Ascending aorta (tissue), 2 donors: ENCODE measurements at regions not wholly inside any gene's neighbourhood (a gene's known extent, or its start where the extent isn't known, plus 50 kb on each side); places are given as distances from the start of the nearest gene placed in this dataset.

Experiments
- DNase-seq, 2 donors: peaks; one replicate each; pipeline ENCODE4 v3.0.0-alpha.2; 2019; ENCODE audit warnings: low spot score in 2 of 2
- H3K27ac ChIP-seq, 2 donors: fragments of 200-600 bp; sonication (generic); one replicate each; pipeline ENCODE4 v1.5.1; 2016 to 2017; ENCODE audit warnings: mild to moderate bottlenecking in 1 of 2
- H3K27me3 ChIP-seq: fragments of 200-600 bp; sonication (generic); one replicate; pipeline ENCODE4 v1.5.1; 2017
- H3K36me3 ChIP-seq, 2 donors: fragments of 200-600 bp; sonication (generic); one replicate each; pipeline ENCODE4 v1.5.1; 2016
- H3K4me1 ChIP-seq, 2 donors: fragments of 200-600 bp; sonication (generic); one replicate each; pipeline ENCODE4 v1.5.1; 2016 to 2017; ENCODE audit warnings: mild to moderate bottlenecking in 1 of 2
- H3K4me3 ChIP-seq, 2 donors: fragments of 200-600 bp; sonication (generic); one replicate each; pipeline ENCODE4 v1.5.1; 2016 to 2017; ENCODE audit warnings: mild to moderate bottlenecking in 1 of 2
- H3K9me3 ChIP-seq, 2 donors: fragments of 200-600 bp; sonication (generic); one replicate each; pipeline ENCODE4 v1.5.1; 2016
- intact Hi-C: fragments of 100-400 bp; cut with DNase I; formaldehyde crosslinking; loops from one replicate; pipeline ENCODE4 v1.15.1; 2023
- TF ChIP-seq, protein P1 (sequence below), 3 experiments: fragments of 200-600 bp in 2 of 3; fragments of 450-650 bp in 1 of 3; sonication (generic) in 2 of 3; IDR thresholded peaks; one replicate each; pipeline ENCODE4 v1.5.1; 2016 to 2019; ENCODE audit warnings: antibody characterized with exemption in 3 of 3, mild to moderate bottlenecking in 1 of 3, moderate library complexity in 1 of 3

DNA sequence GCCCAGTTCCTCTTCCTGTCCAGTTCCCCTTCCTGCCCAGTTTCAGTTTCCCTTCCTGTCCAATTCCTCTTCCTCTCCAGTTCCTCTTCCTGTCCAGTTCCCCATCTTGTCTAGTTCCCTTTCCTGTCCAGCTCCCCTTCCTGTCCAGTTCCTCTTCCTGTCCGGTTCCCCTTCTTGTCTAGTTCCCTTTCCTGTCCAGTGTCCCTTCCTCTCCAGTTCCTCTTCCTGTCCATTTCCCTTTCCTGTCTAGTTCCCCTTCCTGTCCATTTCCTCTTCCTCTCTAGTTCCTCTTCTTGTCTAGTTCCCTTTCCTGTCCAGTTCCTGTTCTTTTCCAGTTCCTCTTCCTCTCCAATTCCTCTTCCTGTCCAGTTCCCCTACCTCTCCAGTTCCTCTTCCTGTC is 68.1 kb upstream of the ADCY1 start:
- no peaks in the 10 kb centered on the region for H3K4me1 ChIP-seq
- no peak overlapping the region for H3K27ac ChIP-seq
- DNase-seq, result no peak
- TF ChIP-seq, protein P1, sequence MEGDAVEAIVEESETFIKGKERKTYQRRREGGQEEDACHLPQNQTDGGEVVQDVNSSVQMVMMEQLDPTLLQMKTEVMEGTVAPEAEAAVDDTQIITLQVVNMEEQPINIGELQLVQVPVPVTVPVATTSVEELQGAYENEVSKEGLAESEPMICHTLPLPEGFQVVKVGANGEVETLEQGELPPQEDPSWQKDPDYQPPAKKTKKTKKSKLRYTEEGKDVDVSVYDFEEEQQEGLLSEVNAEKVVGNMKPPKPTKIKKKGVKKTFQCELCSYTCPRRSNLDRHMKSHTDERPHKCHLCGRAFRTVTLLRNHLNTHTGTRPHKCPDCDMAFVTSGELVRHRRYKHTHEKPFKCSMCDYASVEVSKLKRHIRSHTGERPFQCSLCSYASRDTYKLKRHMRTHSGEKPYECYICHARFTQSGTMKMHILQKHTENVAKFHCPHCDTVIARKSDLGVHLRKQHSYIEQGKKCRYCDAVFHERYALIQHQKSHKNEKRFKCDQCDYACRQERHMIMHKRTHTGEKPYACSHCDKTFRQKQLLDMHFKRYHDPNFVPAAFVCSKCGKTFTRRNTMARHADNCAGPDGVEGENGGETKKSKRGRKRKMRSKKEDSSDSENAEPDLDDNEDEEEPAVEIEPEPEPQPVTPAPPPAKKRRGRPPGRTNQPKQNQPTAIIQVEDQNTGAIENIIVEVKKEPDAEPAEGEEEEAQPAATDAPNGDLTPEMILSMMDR (IDR thresholded peaks at IDR 0.05), result no peak
- H3K36me3 ChIP-seq, result no peaks in the 10 kb centered on the region
- no peak overlapping the region for H3K4me3 ChIP-seq
- intact Hi-C loops, result no loop called here
- H3K9me3 ChIP-seq, result peaks cover 3 to 14% of the 10 kb centered on the region in 2 donors
- no peaks in the 10 kb centered on the region for H3K27me3 ChIP-seq

GRCh38 chr7:45509222-45509621 is 64.9 kb upstream of the ADCY1 start:
- Histone ChIP-seq H3K36me3 (no peaks in the 10 kb centered on the region), H3K4me3 (no peak overlapping the region), H3K4me1 (no peaks in the 10 kb centered on the region), H3K27ac (no peak overlapping the region), H3K9me3 (peaks cover 3 to 14% of the 10 kb centered on the region in 2 donors), H3K27me3 (no peaks in the 10 kb centered on the region)
- DNase-seq, result no peak
- intact Hi-C loops, result no loop called here
- TF ChIP-seq, protein P1 (IDR thresholded peaks at IDR 0.05), result no peak

DNA sequence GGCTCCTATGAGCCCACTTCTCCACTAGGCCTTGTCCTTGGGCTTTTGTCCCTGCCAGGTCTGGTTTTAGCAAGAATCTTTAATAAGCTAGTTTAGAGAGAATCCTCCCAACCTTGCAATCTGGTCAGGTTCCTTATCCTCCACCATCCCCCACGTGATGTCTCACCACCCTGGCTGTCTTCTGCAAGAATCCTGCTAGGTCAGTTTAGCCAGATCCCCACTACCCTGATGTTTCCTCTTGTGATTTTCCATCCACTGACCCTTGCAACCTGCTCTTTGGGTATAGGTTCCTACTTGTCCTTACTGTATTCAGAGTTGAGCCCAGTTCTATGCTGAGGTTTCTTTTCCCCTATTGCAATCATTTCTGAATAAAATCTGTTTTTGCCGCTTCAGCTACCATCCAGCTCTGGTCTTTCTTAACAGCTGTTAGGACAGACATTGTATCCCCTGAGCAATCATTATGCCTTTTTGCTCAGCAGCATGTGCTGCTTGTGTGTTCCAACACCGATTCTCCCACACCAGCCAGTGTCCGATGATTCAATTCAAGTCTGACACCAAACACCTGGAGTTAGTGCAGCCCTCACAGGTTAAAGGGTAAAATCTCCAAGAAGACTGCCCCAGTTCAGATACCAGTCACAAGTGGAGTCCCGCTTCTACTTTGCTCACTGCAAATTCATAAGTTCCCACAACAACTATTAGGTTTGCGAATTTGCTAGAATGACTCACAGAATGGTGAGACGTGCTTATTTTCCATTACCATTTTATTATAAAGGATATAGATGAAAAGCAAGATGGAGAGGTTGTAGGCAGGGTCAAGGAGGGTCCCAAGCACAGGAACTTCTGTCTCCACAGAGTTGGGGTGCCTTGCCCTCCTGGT is 62.2 kb upstream of the ADCY1 start:
- TF ChIP-seq, protein P1 (IDR thresholded peaks at IDR 0.05), result no peak
- Histone ChIP-seq H3K36me3 (no peaks in the 10 kb centered on the region), H3K4me3 (no peak overlapping the region), H3K4me1 (no peaks in the 10 kb centered on the region), H3K9me3 (peaks cover 3 to 14% of the 10 kb centered on the region in 2 donors), H3K27ac (no peak overlapping the region), H3K27me3 (no peaks in the 10 kb centered on the region)
- intact Hi-C loops, result no loop called here
- DNase-seq, result no peak

- no peak for DNase-seq
- peaks cover 7 to 10% of the 10 kb centered on the region in 2 donors for H3K9me3 ChIP-seq
- intact Hi-C loops, result no loop called here
- no peak overlapping the region for H3K4me3 ChIP-seq
- no peaks in the 10 kb centered on the region for H3K27me3 ChIP-seq
- no peaks in the 10 kb centered on the region for H3K36me3 ChIP-seq
- TF ChIP-seq, protein P1 (IDR thresholded peaks at IDR 0.05), result no peak
- no peak overlapping the region for H3K27ac ChIP-seq
- H3K4me1 ChIP-seq, result no peaks in the 10 kb centered on the region
Measured at GRCh38 chr7:45514944-45515343, 59.2 kb upstream of the ADCY1 start.

DNA sequence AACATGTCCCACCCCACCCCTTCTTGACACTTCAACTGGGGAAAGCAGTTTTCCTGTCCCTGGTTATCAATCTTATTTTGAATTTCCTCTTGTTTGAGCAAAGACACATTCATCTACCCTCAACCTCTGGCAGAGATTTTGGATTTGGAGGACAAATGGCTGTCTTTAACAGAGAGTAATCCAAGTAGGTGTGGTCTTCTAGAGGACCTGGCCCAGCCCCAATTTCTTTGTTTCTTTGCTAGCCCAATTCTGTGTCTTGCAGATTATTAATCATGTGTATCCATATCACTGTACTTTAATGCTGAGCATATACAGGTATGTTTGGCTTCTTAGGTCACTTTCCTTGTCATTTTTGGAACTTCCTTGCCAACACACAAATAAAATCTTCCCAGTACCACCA is 58.8 kb upstream of the ADCY1 start:
- no peak for DNase-seq
- Histone ChIP-seq H3K36me3 (no peaks in the 10 kb centered on the region), H3K27ac (no peak overlapping the region), H3K4me1 (no peaks in the 10 kb centered on the region), H3K27me3 (no peaks in the 10 kb centered on the region), H3K4me3 (no peak overlapping the region), H3K9me3 (peaks cover 7 to 10% of the 10 kb centered on the region in 2 donors)
- intact Hi-C loops, result no loop called here
- TF ChIP-seq, protein P1 (IDR thresholded peaks at IDR 0.05), result no peak
